Astrocyte (in vitro differentiated cells and primary cell): ENCODE measurements at regions not wholly inside any gene's neighbourhood (a gene's known extent, or its start where the extent isn't known, plus 50 kb on each side); places are given as distances from the start of the nearest gene placed in this dataset.

Source experiments
- DNase-seq: peaks from one replicate; pipeline ENCODE4 v3.0.0-alpha.2; 2010; ENCODE audit warnings: low read depth
- FAIRE-seq: peaks from 2 replicates; lab custom pipeline; 2011; peaks lifted over from hg19 to GRCh38; lab: Jason Lieb, UNC
- H2AFZ ChIP-seq: 2 replicates; pipeline ENCODE4 v1.6.0; 2012; ENCODE audit warnings: low read depth, low read length, inconsistent platforms
- H3K27ac ChIP-seq: 2 replicates; pipeline ENCODE4 v1.5.1; 2011; ENCODE audit warnings: low read depth, low read length, inconsistent platforms
- H3K27me3 ChIP-seq: 2 replicates; pipeline ENCODE4 v1.6.0; 2011; ENCODE audit warnings: low read length, inconsistent platforms; ENCODE audit not compliant: insufficient read depth
- H3K36me3 ChIP-seq: 2 replicates; pipeline ENCODE4 v1.5.1; 2011; ENCODE audit warnings: low read length, inconsistent platforms; ENCODE audit not compliant: insufficient read depth
- H3K4me1 ChIP-seq: 2 replicates; pipeline ENCODE4 v1.5.1; 2011; ENCODE audit warnings: low read length, inconsistent platforms; ENCODE audit not compliant: insufficient read depth
- H3K4me2 ChIP-seq: 2 replicates; pipeline ENCODE4 v1.6.0; 2012; ENCODE audit warnings: low read length, inconsistent platforms
- H3K4me3 ChIP-seq: 2 replicates; pipeline ENCODE4 v1.5.1; 2011; ENCODE audit warnings: low read depth, mild to moderate bottlenecking, low read length, inconsistent platforms; ENCODE audit not compliant: insufficient read depth
- H3K79me2 ChIP-seq: 2 replicates; pipeline ENCODE4 v1.6.0; 2012; ENCODE audit warnings: mild to moderate bottlenecking, low read length, inconsistent platforms; ENCODE audit not compliant: insufficient read depth
- H3K9ac ChIP-seq: 2 replicates; pipeline ENCODE4 v1.6.0; 2012; ENCODE audit warnings: mild to moderate bottlenecking, low read length, inconsistent platforms
- H3K9me3 ChIP-seq: 2 replicates; pipeline ENCODE4 v1.5.1; 2012; ENCODE audit warnings: low read depth, mild to moderate bottlenecking, low read length, inconsistent platforms; ENCODE audit not compliant: insufficient read depth
- H4K20me1 ChIP-seq: 2 replicates; pipeline ENCODE4 v1.6.0; 2012; ENCODE audit warnings: low read length, inconsistent platforms; ENCODE audit not compliant: insufficient read depth
- H3K27ac Mint-ChIP-seq: one replicate; pipeline ENCODE4 v1.8.0; 2021; ENCODE audit warnings: mild to moderate bottlenecking, mixed read lengths; ENCODE audit not compliant: unreplicated experiment
- H3K27me3 Mint-ChIP-seq: one replicate; pipeline ENCODE4 v1.8.0; 2021; ENCODE audit warnings: low read depth, mixed read lengths; ENCODE audit not compliant: unreplicated experiment
- H3K36me3 Mint-ChIP-seq: one replicate; pipeline ENCODE4 v1.8.0; 2021; ENCODE audit warnings: low read depth, mixed read lengths; ENCODE audit not compliant: unreplicated experiment
- H3K4me1 Mint-ChIP-seq: one replicate; pipeline ENCODE4 v1.8.0; 2021; ENCODE audit warnings: low read depth, mixed read lengths; ENCODE audit not compliant: unreplicated experiment
- H3K4me3 Mint-ChIP-seq: one replicate; pipeline ENCODE4 v1.8.0; 2021; ENCODE audit warnings: mild to moderate bottlenecking, moderate library complexity, mixed read lengths; ENCODE audit not compliant: unreplicated experiment
- H3K9me3 Mint-ChIP-seq: one replicate; pipeline ENCODE4 v1.8.0; 2021; ENCODE audit warnings: mild to moderate bottlenecking, mixed read lengths; ENCODE audit not compliant: unreplicated experiment
- CTCF ChIP-seq: IDR thresholded peaks from 2 replicates; pipeline ENCODE4 v1.5.1; 2011; ENCODE audit warnings: low read depth, mild to moderate bottlenecking, inconsistent platforms, low read length, moderate library complexity; ENCODE audit not compliant: insufficient read depth
- EZH2 ChIP-seq: IDR thresholded peaks from 2 replicates; pipeline ENCODE4 v1.6.1; 2012; ENCODE audit warnings: mild to moderate bottlenecking, low read length, inconsistent platforms; ENCODE audit not compliant: insufficient read depth

- Histone ChIP-seq H3K27me3 (no peaks in the 10 kb centered on the region), H3K4me3 (no peak overlapping the region), H3K4me2 (no peak overlapping the region), H3K79me2 (no peaks in the 10 kb centered on the region), H3K27ac (no peak overlapping the region), H3K4me1 (no peaks in the 10 kb centered on the region), H3K9me3 (no peaks in the 10 kb centered on the region), H3K9ac (no peak overlapping the region), H2AFZ (no peak overlapping the region), H4K20me1 (no peaks in the 10 kb centered on the region), H3K36me3 (no peaks in the 10 kb centered on the region)
- H3K36me3 Mint-ChIP-seq = peaks cover 2% of the 10 kb centered on the region
- no peak overlapping the region for H3K27ac Mint-ChIP-seq
- no peak overlapping the region for H3K4me3 Mint-ChIP-seq
- H3K9me3 Mint-ChIP-seq = no peaks in the 10 kb centered on the region
- FAIRE-seq (no peak), DNase-seq (no peak)
- H3K27me3 Mint-ChIP-seq = peaks cover 4% of the 10 kb centered on the region
- H3K4me1 Mint-ChIP-seq = peaks cover 1% of the 10 kb centered on the region
- TF ChIP-seq EZH2 (no peak), CTCF (no peak)
These were observed 243.7 kb downstream of the C12orf75 start for GRCh38 chr12:105574056-105574715.

GRCh38 chr12:105575235-105575634 is 244.7 kb downstream of the C12orf75 start:
- no peak overlapping the region for H3K4me3 Mint-ChIP-seq
- peaks cover 1% of the 10 kb centered on the region for H3K4me1 Mint-ChIP-seq
- Histone ChIP-seq H4K20me1 (no peaks in the 10 kb centered on the region), H3K4me2 (no peak overlapping the region), H3K4me1 (no peaks in the 10 kb centered on the region), H3K9ac (no peak overlapping the region), H3K27me3 (no peaks in the 10 kb centered on the region), H3K36me3 (no peaks in the 10 kb centered on the region), H3K79me2 (no peaks in the 10 kb centered on the region), H3K9me3 (no peaks in the 10 kb centered on the region), H3K27ac (no peak overlapping the region), H2AFZ (no peak overlapping the region), H3K4me3 (no peak overlapping the region)
- peaks cover 4% of the 10 kb centered on the region for H3K27me3 Mint-ChIP-seq
- FAIRE-seq = no peak
- no peak overlapping the region for H3K27ac Mint-ChIP-seq
- no peak for DNase-seq
- H3K36me3 Mint-ChIP-seq = peaks cover 2% of the 10 kb centered on the region
- TF ChIP-seq CTCF (no peak), EZH2 (no peak)
- no peaks in the 10 kb centered on the region for H3K9me3 Mint-ChIP-seq

GRCh38 chr12:105576261-105576660 is 245.8 kb downstream of the C12orf75 start:
- H3K27ac Mint-ChIP-seq = no peak overlapping the region
- H3K9me3 ChIP-seq = no peaks in the 10 kb centered on the region
- FAIRE-seq (no peak), DNase-seq (no peak)
- no peak overlapping the region for H3K27ac ChIP-seq
- peaks cover 1% of the 10 kb centered on the region for H3K4me1 Mint-ChIP-seq
- H3K36me3 Mint-ChIP-seq = peaks cover 2% of the 10 kb centered on the region
- H2AFZ ChIP-seq = no peak overlapping the region
- no peaks in the 10 kb centered on the region for H3K27me3 ChIP-seq
- no peak overlapping the region for H3K4me3 ChIP-seq
- TF ChIP-seq EZH2 = no peak
- no peak for TF ChIP-seq CTCF
- H3K4me2 ChIP-seq = no peak overlapping the region
- H3K4me3 Mint-ChIP-seq = no peak overlapping the region
- no peaks in the 10 kb centered on the region for H4K20me1 ChIP-seq
- H3K79me2 ChIP-seq = no peaks in the 10 kb centered on the region
- no peak overlapping the region for H3K9ac ChIP-seq
- no peaks in the 10 kb centered on the region for H3K9me3 Mint-ChIP-seq
- no peaks in the 10 kb centered on the region for H3K36me3 ChIP-seq
- H3K27me3 Mint-ChIP-seq = peaks cover 4% of the 10 kb centered on the region
- no peaks in the 10 kb centered on the region for H3K4me1 ChIP-seq
